Thoracic aorta (tissue), 2 donors: ENCODE measurements at regions not wholly inside any gene's neighbourhood (a gene's known extent, or its start where the extent isn't known, plus 50 kb on each side); places are given as distances from the start of the nearest gene placed in this dataset.
A peak's percentile ranks its signal among the peaks of the same experiment; 100 is the strongest.

Experiments used
- ATAC-seq: fragments of 150-250 bp; one replicate; pipeline ENCODE4 v1.8.0; 2017; ENCODE audit warnings: low read depth; ENCODE audit not compliant: insufficient number of reproducible peaks, low FRiP score
- DNase-seq: peaks from one replicate; pipeline ENCODE4 v3.0.0-alpha.2; 2020; ENCODE audit warnings: low spot score
- H3K27ac ChIP-seq, 2 donors: fragments of 200-600 bp; sonication (generic); 1 replicate in 1 of 2; 2 replicates in 1 of 2; pipeline ENCODE4 v1.5.1; 2016; ENCODE audit warnings: mild to moderate bottlenecking in 2 of 2, moderate library complexity in 2 of 2
- H3K27me3 ChIP-seq: fragments of 200-600 bp; sonication (generic); replicated peaks from 2 replicates; pipeline ENCODE4 v1.6.0; 2016; ENCODE audit warnings: mild to moderate bottlenecking; ENCODE audit not compliant: insufficient read depth
- H3K36me3 ChIP-seq: fragments of 200-600 bp; sonication (generic); one replicate; pipeline ENCODE4 v1.5.1; 2016
- H3K4me1 ChIP-seq, 2 donors: fragments of 200-600 bp; sonication (generic); 1 replicate in 1 of 2; 2 replicates in 1 of 2; pipeline versions ENCODE4 v1.5.1 to v1.6.0; 2016; ENCODE audit warnings: low read depth in 2 of 2, mild to moderate bottlenecking in 1 of 2; ENCODE audit not compliant: control insufficient read depth in 1 of 2
- H3K4me3 ChIP-seq: fragments of 200-600 bp; sonication (generic); 2 replicates; pipeline ENCODE4 v1.5.1; 2016; ENCODE audit warnings: mild to moderate bottlenecking
- H3K9me3 ChIP-seq: fragments of 200-600 bp; sonication (generic); 2 replicates; pipeline ENCODE4 v1.5.1; 2016
- CTCF ChIP-seq: fragments of 200-600 bp; sonication (generic); IDR thresholded peaks from one replicate; pipeline ENCODE4 v1.5.1; 2019; ENCODE audit warnings: antibody characterized with exemption

DNA sequence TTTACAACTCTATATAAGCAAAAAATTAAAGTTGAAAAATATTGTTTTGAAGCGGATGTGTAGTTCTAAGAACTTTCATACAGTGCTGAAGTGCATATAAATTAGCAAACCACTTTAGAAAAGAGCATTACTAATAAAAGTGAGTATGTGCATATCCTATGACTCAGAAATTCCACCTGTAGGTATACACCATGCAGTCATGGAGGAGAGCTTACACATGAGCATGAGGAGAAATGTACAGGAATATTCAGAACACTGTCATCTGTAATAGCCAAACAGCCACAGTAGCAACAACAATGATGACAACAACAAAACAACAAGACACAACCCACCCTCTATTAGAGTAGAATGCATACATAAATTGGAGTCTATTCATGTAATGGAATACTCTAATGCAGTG lies 138.2 kb upstream of the ARRDC3 start:
- DNase-seq (no peak), ATAC-seq (no peak)
- H3K27ac ChIP-seq, result no peak overlapping the region
- no peaks in the 10 kb centered on the region for H3K36me3 ChIP-seq
- H3K27me3 ChIP-seq, result no peaks in the 10 kb centered on the region
- no peaks in the 10 kb centered on the region for H3K9me3 ChIP-seq
- no peak for TF ChIP-seq CTCF
- H3K4me1 ChIP-seq, result no peaks in the 10 kb centered on the region
- no peak overlapping the region for H3K4me3 ChIP-seq

DNA sequence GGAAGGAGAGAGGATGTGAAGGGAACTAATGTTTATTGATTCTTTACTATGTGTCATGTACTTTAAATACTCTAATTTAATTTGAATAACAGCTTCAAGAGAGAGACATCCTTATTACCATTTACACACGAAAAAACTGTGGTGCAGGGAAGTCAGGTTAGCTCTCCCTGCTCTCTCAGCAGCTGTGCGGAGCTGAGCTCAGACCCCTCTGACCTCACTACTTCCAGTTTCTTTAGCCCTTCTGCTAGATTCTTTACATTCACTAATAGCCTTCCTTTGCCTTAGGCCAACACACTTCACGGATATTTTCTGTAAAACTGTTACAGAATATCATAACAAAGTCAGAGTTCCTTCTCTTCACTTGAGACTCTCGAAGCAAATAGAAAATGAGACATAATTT lies 131.3 kb upstream of the ARRDC3 start:
- TF ChIP-seq CTCF, result no peak
- Histone ChIP-seq H3K36me3 (no peaks in the 10 kb centered on the region), H3K27ac (no peak overlapping the region), H3K4me1 (no peaks in the 10 kb centered on the region), H3K4me3 (no peak overlapping the region), H3K9me3 (no peaks in the 10 kb centered on the region), H3K27me3 (no peaks in the 10 kb centered on the region)
- no peak for DNase-seq
- no peak for ATAC-seq

DNA sequence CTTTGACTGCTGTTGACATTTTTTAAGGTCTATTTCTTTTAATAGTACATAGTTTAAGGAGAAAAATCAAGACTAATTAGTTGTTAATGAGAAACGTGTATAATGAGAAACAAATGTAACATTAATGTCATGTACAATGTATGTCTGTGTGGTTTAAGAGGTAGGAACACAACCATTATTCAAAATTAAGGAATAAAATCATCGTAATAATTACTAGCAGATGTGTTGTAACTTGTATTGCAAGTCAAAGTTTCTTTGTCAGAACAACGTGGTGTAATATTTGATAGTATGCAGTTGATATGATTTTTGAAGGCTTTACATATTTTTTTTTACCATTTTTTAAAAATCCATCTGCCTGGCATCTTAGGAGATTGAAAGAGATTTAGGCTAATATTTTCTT lies 120.2 kb upstream of the ARRDC3 start:
- DNase-seq (no peak), ATAC-seq (no peak)
- Histone ChIP-seq H3K4me1 (peaks cover 0 to 8% of the 10 kb centered on the region in 2 donors), H3K4me3 (no peak overlapping the region), H3K27ac (no peak overlapping the region), H3K27me3 (no peaks in the 10 kb centered on the region), H3K9me3 (no peaks in the 10 kb centered on the region), H3K36me3 (no peaks in the 10 kb centered on the region)
- TF ChIP-seq CTCF, result no peak

GRCh38 chr5:91500758-91501157 lies 117.6 kb upstream of the ARRDC3 start:
- H3K27ac ChIP-seq, result no peak overlapping the region
- no peaks in the 10 kb centered on the region for H3K9me3 ChIP-seq
- TF ChIP-seq CTCF, result no peak
- no peaks in the 10 kb centered on the region for H3K27me3 ChIP-seq
- H3K4me1 ChIP-seq, result peaks cover 0 to 8% of the 10 kb centered on the region in 2 donors
- no peaks in the 10 kb centered on the region for H3K36me3 ChIP-seq
- ATAC-seq, result no peak
- H3K4me3 ChIP-seq, result no peak overlapping the region
- no peak for DNase-seq

- Histone ChIP-seq H3K27me3 (no peaks in the 10 kb centered on the region), H3K9me3 (no peaks in the 10 kb centered on the region), H3K4me3 (no peak overlapping the region), H3K4me1 (peaks cover 0 to 8% of the 10 kb centered on the region in 2 donors), H3K36me3 (no peaks in the 10 kb centered on the region), H3K27ac (no peak overlapping the region)
- no peak for DNase-seq
- TF ChIP-seq CTCF, result peak; percentile 66
- ATAC-seq, result no peak
Measured at GRCh38 chr5:91499943-91500531, 116.9 kb upstream of the ARRDC3 start.
